Stimulated activated effector memory CD8-positive, alpha-beta T cell treated with anti-CD3 and anti-CD28 coated beads, Interleukin-12 subunit alpha, Interleukin-12 subunit beta, amount 100 ng/mL, for 72 hours (primary cell): ENCODE measurements at regions not wholly inside any gene's neighbourhood (a gene's known extent, or its start where the extent isn't known, plus 50 kb on each side); places are given as distances from the start of the nearest gene placed in this dataset.

Experiments
- ATAC-seq: fragments of 150-1000 bp; cut with Tn5 transposase; 2 replicates; pipeline ENCODE4 v1.10.0; 2021
- DNase-seq, 2 donors: peaks; one replicate each; pipeline ENCODE4 v3.0.0; 2021 to 2022; ENCODE audit warnings: low spot score in 2 of 2
- H3K27ac Mint-ChIP-seq: one replicate; pipeline ENCODE4 v1.8.0; 2022; ENCODE audit warnings: mild to moderate bottlenecking, mixed read lengths
- H3K36me3 Mint-ChIP-seq: one replicate; pipeline ENCODE4 v1.8.0; 2022; ENCODE audit warnings: mild to moderate bottlenecking, mixed read lengths
- H3K4me1 Mint-ChIP-seq: one replicate; pipeline ENCODE4 v1.8.0; 2022; ENCODE audit warnings: mixed read lengths
- H3K4me3 Mint-ChIP-seq: one replicate; pipeline ENCODE4 v1.8.0; 2022; ENCODE audit warnings: mild to moderate bottlenecking, mixed read lengths
- H3K9me3 Mint-ChIP-seq: one replicate; pipeline ENCODE4 v1.8.0; 2022; ENCODE audit warnings: mixed read lengths

DNA sequence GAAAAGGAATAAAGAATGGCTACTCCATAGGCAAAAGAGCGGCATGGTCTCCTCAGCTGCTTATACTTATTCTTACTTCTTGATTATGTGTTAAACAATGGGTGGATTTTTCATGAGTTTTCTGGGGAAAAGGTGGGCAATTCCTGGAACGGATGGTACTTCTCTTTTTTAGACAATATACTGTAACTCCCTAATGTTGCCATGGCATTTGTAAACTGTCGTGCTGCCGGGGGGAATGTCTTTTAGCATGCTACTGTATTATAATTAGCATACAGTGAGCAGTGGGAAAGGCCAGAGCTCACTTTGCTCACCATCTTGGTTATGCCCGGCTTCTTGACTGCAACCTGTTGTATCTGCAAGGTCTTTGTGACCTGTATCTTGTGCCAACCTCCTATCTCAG lies 372.1 kb upstream of the AKR1E2 start:
- no peak overlapping the region for H3K4me3 Mint-ChIP-seq
- H3K27ac Mint-ChIP-seq, result no peak overlapping the region
- no peaks in the 10 kb centered on the region for H3K9me3 Mint-ChIP-seq
- no peaks in the 10 kb centered on the region for H3K36me3 Mint-ChIP-seq
- DNase-seq, result no peak
- H3K4me1 Mint-ChIP-seq, result no peaks in the 10 kb centered on the region
- ATAC-seq, result no peak

DNA sequence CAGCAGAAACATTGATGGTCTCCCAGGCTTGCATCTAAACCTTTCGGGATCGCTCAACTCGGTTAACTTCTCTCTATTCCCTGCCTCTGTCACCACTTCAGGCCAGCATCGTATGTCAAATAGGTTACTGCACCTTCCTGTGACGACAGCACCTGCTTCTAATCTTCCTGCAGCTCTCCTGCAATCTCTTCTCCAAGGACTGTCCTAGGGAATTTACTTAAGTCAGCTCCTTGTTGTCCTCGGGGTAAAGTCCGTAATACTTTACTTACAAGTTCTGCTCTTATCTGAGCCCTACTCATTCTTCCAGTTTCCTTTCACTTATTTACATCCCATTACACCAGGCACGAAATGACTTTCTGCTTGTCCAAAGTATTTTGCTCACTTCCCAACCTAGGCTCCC lies 372.7 kb upstream of the AKR1E2 start:
- Mint-ChIP-seq H3K36me3 (no peaks in the 10 kb centered on the region), H3K27ac (no peak overlapping the region), H3K9me3 (no peaks in the 10 kb centered on the region), H3K4me3 (no peak overlapping the region), H3K4me1 (no peaks in the 10 kb centered on the region)
- ATAC-seq (no peak), DNase-seq (no peak)

DNA sequence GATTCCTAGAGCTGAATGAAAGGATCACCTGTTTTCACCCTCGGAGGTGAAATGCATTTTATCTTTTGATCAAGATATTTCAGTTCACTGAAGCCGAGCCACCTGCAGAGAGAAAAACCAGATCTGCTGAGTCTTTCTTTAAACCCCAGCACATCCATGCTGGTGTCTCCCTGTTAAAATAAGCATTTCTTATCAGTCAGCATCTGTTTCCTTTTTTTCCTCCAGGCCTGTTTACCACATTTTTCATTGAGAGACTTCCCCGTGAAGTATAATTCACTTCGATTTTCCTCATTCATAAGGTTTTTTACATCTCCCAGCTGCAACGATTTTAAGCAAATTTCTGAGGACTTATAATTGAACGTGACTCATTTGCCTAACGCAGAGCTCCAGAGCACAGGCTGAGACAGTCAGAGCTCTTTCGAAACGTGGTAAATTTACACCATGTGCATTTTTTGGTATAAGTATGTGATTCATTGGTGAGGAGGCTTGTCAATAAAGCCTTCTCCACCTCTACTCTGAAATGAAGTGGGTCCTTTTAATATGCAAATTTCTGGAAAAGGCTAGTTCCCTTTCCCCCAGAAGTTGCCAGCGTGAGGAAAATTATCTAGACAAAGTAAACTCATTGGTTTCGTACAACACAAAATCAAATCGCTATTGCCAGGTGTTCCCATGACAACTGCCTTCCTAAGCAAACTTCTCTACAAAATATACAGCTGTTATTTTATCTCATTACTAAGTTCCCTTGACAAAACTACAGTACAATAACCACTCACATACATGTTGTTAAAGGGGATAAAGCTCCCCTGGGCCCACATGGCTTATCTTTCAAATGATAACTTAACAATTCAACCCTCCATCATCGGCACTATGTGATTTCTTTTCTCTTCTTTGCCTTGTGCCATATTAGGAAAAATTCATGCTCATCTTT lies 374.8 kb upstream of the AKR1E2 start:
- DNase-seq (no peak), ATAC-seq (no peak)
- no peaks in the 10 kb centered on the region for H3K4me1 Mint-ChIP-seq
- H3K27ac Mint-ChIP-seq, result no peak overlapping the region
- no peaks in the 10 kb centered on the region for H3K9me3 Mint-ChIP-seq
- H3K36me3 Mint-ChIP-seq, result no peaks in the 10 kb centered on the region
- H3K4me3 Mint-ChIP-seq, result no peak overlapping the region

DNA sequence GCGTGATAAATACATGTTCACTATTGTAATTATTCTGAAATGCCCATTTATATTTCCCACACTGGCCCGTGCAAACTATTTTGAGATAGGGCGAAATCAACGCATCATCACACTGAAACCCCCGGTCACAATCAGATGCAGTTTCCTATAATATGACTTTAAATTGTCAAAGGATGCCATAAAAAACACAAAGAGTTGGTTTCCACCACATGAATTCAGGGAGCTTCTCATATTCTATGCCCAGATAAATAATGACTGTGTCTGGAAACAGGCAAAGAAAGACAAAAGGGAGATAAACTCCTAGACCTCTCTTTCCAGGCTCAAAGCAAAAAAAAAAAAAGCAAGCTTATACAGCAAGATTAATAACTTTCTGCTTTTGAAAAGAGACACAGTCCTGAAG lies 375.8 kb upstream of the AKR1E2 start:
- no peaks in the 10 kb centered on the region for H3K36me3 Mint-ChIP-seq
- peaks cover 3% of the 10 kb centered on the region for H3K9me3 Mint-ChIP-seq
- DNase-seq (no peak), ATAC-seq (no peak)
- no peaks in the 10 kb centered on the region for H3K4me1 Mint-ChIP-seq
- H3K27ac Mint-ChIP-seq, result no peak overlapping the region
- no peak overlapping the region for H3K4me3 Mint-ChIP-seq

DNA sequence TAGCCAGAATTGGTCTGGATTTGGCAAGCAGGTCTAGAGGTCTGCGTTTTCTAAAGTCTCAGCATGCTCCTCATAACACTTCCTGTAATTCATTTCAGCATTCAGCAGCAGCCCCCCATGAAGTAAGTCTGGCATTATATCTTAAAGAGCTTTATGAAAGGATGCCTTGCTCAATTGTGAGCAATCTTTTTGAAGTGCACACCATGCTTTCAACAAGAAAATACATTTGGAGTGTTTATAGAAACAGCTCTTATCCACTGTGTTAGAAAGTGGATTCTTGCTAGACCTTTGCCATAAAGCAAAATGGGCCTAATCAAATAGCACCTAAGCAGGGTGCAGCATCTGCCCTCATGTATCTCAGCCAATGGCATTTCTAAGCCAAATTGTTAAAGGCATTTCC lies 378.0 kb upstream of the AKR1E2 start:
- no peak for ATAC-seq
- no peak for DNase-seq

DNA sequence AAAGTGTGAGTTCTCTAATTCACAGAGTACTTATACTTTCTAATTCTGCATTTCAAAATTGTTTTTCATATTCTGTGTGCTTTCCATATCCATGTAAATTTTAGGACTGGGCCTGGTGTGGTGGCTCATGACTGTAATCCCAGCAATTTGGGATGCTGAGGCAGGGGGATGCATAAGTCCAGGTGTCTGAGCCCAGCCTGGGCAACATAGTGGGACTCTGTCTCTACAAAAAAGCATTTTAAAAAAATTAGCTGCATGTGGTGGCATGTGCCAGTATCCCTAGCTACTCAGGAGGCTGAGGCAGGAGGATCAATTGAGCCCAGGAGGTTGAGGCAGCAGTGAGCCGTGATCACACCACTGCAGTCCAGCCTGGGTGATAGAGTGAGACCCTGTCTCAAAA lies 382.6 kb upstream of the AKR1E2 start:
- Mint-ChIP-seq H3K27ac (no peak overlapping the region), H3K36me3 (no peaks in the 10 kb centered on the region), H3K4me3 (no peak overlapping the region), H3K4me1 (no peaks in the 10 kb centered on the region), H3K9me3 (peaks cover 16% of the 10 kb centered on the region)
- ATAC-seq, result no peak
- no peak for DNase-seq

More for the DNA sequence above, 378.0 kb upstream of the AKR1E2 start:
- H3K27ac Mint-ChIP-seq, result no peak overlapping the region
- H3K9me3 Mint-ChIP-seq, result peaks cover 10% of the 10 kb centered on the region
- H3K4me1 Mint-ChIP-seq, result no peaks in the 10 kb centered on the region
- no peak overlapping the region for H3K4me3 Mint-ChIP-seq
- no peaks in the 10 kb centered on the region for H3K36me3 Mint-ChIP-seq

DNA sequence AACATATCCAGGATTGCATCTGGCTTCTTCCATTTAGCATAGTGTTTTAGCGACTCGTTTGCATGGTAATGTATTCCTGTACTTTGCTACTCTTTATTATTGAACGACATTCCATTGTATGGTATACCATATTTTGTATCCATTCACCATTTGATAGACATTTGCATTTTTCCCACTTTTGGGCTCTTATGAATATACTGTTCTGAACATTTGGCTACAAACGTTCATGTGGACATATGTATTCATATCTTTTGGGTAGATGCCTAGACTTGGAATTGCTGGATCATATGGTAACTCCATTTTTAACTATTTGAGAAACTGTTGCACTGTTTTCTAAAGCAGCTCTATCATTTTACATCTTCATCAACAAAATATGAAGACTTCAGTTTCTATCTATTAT lies 383.7 kb upstream of the AKR1E2 start:
- Mint-ChIP-seq H3K9me3 (peaks cover 16% of the 10 kb centered on the region), H3K27ac (no peak overlapping the region), H3K36me3 (no peaks in the 10 kb centered on the region), H3K4me3 (no peak overlapping the region), H3K4me1 (no peaks in the 10 kb centered on the region)
- DNase-seq (no peak), ATAC-seq (no peak)

DNA sequence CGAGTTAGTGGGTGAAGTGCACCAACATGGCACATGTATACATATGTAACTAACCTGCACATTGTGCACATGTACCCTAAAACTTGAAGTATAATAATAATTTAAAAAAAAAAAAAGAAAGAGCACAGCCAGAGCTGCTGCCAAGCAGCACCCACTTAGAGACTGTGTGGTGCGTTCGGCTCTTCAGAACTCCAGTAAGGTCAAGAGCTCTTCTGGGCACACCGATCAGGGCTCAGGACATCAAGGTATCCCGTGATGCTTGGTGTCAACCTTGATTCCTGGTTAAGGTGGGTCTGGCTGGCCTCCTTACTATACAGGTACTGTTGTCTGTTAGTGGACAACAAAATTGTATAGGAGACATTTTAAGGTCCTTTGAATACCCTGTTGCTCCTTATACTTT lies 385.7 kb upstream of the AKR1E2 start:
- no peak overlapping the region for H3K27ac Mint-ChIP-seq
- no peaks in the 10 kb centered on the region for H3K4me1 Mint-ChIP-seq
- ATAC-seq, result no peak
- H3K4me3 Mint-ChIP-seq, result no peak overlapping the region
- H3K9me3 Mint-ChIP-seq, result peaks cover 13% of the 10 kb centered on the region
- no peaks in the 10 kb centered on the region for H3K36me3 Mint-ChIP-seq
- DNase-seq, result no peak

DNA sequence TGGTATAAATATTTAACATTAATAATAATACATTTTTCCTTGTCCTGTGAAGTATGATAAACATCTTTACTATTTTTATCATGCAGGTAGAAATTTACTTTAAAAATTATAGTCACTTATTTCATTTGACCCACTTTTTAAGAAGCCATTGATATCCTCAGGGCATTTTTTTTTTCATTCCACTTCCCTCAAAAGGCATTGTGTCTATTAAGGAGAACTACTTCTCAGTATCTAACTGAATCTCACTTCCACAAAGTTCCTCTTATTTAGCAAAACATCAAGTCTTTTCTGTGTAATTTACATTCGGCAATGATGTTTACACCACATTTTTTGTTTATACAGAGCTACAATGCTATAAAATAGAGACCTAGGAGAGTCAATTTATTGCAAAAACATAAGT lies 388.2 kb upstream of the AKR1E2 start:
- Mint-ChIP-seq H3K36me3 (no peaks in the 10 kb centered on the region), H3K4me1 (no peaks in the 10 kb centered on the region), H3K27ac (no peak overlapping the region), H3K4me3 (no peak overlapping the region), H3K9me3 (peaks cover 6% of the 10 kb centered on the region)
- ATAC-seq (no peak), DNase-seq (no peak)

DNA sequence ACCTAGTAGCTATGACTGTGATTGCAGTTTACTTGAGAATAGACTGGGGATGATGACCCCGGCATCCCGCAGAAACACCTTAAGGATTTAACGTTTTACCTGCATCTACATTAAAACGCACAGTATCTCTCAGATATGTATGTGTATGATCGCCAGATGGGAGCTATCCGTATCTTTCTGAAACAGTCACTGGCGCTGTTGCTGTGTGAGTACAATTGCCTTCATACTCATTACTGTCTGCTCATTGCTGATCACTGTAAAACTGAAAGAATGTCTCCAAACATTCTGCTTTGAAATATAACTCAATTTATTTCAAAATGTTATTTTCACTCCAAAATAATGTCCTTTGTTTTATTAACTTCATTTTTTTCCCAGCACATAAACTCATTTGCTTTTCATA lies 388.9 kb upstream of the AKR1E2 start:
- no peaks in the 10 kb centered on the region for H3K36me3 Mint-ChIP-seq
- H3K4me1 Mint-ChIP-seq, result no peaks in the 10 kb centered on the region
- no peak overlapping the region for H3K4me3 Mint-ChIP-seq
- DNase-seq (no peak), ATAC-seq (no peak)
- H3K9me3 Mint-ChIP-seq, result peaks cover under 1% of the 10 kb centered on the region
- H3K27ac Mint-ChIP-seq, result no peak overlapping the region

DNA sequence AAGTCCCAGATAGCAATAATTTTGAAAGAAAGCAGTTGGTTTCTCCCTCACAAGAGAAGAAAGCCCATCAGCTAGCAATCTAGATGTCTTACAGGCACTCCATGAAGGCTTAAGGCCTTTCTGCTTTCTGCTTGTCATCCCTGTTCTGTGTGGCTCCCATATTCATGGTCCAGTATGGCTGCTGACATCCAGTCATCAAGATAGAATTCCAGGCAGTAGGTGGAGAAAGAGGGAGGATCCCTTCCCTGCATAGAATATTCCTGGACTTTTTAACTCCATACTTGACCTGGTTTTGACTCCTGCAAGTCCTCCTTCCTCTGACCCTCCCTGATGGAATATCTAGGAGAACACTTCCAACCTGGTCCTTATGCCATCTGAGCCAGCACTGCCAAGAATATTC lies 389.9 kb upstream of the AKR1E2 start:
- Mint-ChIP-seq H3K4me3 (no peak overlapping the region), H3K4me1 (no peaks in the 10 kb centered on the region), H3K9me3 (no peaks in the 10 kb centered on the region), H3K27ac (no peak overlapping the region), H3K36me3 (no peaks in the 10 kb centered on the region)
- no peak for DNase-seq
- ATAC-seq, result no peak

DNA sequence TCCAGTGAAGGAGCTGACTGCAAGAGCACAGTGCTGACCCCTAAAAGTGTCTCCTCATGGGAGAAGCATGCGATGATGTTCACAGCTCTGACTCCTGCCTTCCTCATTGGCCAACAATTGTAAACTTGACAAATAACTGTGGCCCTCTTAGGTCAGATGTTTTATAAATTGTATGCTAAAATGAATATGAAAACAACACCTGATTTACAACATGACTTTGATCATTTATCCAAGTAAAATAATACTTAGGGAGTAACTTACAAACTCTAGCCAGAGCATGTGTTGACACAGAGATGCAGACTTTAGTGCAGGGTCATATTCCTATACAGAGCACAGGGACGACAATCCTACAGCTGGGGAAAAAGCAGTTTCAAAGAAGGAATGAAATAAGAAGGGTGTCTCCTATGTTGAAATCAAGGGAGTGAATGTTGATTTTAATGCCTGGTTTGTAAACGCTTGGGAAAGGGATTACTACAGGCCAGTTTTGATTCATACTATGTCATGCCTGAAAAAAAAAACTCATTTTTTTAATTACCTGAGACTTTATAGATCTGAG lies 391.4 kb upstream of the AKR1E2 start:
- Mint-ChIP-seq H3K36me3 (no peaks in the 10 kb centered on the region), H3K9me3 (no peaks in the 10 kb centered on the region), H3K4me1 (no peaks in the 10 kb centered on the region), H3K27ac (no peak overlapping the region), H3K4me3 (no peak overlapping the region)
- no peak for DNase-seq
- no peak for ATAC-seq

DNA sequence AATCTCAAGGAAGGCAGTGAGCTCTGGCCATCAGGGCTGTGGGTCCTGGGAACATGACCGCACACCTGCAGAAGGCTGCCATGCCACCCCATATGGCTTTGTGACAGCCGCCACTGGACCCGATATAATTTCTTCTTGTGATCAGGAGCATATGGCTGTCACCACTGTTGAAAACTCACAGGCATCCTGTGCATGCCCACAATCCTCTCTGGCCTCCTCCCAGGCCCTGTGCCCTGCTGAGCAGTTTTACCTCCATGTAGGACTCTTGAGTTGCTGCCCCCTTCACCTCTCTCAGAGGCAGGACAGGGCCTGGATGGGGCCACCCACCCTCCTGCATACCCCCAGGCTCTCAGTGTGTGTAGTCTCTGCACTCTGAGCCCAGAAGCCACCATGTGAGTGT lies 391.9 kb upstream of the AKR1E2 start:
- Mint-ChIP-seq H3K4me1 (no peaks in the 10 kb centered on the region), H3K36me3 (no peaks in the 10 kb centered on the region), H3K4me3 (no peak overlapping the region), H3K9me3 (no peaks in the 10 kb centered on the region), H3K27ac (no peak overlapping the region)
- no peak for DNase-seq
- no peak for ATAC-seq

DNA sequence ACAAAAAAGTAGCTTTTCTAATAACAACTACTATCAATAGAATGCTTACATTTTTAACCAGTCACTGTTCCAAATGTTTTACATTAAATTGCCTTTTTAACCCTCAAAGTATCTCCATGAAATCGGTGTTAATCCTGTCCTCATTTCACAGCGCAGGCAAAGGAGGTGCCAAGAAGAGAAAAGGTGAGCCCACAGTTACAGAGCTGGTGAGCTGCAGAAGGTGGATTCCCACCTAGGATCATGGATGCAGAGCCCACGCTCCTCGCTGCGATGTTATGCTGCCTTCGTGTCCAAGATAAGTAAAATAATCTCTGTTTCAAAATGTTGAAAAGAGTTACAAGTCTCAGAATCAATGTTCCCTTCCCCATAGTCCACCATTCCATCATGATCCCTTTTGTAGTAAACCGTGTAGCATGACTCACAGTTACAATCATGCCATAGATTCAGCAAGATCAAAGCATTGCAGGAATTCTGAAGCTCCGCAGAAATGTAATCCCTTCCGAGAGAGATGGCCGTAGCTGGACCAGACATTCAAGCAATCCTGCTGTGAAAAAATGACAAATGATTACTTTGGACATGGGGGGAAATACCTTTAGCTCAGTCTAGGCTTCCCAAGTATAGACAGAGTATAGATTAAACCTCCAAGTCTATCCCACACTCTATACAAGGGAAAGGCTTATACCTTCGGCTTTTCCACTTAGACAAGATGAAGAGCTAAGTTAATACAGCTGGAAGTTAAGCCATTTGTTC lies 394.7 kb upstream of the AKR1E2 start:
- DNase-seq (no peak), ATAC-seq (no peak)
- no peaks in the 10 kb centered on the region for H3K36me3 Mint-ChIP-seq
- H3K9me3 Mint-ChIP-seq, result peaks cover 1% of the 10 kb centered on the region
- no peak overlapping the region for H3K4me3 Mint-ChIP-seq
- H3K4me1 Mint-ChIP-seq, result no peaks in the 10 kb centered on the region
- H3K27ac Mint-ChIP-seq, result no peak overlapping the region

DNA sequence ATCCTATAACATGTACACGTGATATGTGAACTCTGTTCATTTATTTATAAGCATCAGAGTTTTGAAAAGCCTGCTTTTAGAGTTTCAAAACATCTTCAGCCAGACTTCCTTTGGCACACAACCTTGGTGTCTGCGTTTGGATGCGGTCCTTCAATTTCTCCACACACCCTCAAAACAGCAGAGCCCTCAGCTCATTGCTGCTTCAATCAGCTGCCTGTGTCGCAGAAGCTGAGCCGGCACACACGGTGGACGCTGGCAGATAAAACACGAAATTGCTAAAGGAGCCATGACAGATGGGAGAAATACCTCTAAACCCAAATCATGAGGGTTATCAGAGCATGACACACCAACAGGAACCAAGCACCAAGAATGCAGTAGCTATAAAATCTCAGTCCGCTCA lies 396.4 kb upstream of the AKR1E2 start:
- Mint-ChIP-seq H3K27ac (no peak overlapping the region), H3K4me3 (no peak overlapping the region), H3K4me1 (no peaks in the 10 kb centered on the region), H3K9me3 (peaks cover 5% of the 10 kb centered on the region), H3K36me3 (no peaks in the 10 kb centered on the region)
- DNase-seq, result no peak
- ATAC-seq, result no peak

DNA sequence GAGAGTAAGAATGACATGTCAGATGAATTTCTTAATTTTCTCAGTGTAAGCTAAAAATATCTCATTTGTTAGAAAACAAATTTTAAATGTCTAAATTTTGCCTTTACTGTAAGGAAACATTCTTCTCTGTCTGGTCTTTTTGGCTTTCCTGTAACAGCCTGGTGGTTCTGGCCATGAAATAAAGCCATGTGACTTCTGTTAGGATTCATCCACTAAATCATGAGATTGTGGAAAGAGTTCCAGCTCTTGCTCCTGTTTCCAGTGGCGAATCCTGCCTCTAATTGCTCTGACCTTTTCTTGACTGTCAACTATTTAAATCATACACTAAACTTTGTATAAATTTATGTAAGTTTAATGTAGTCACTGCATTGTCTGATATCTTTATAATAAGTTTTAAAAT lies 398.5 kb upstream of the AKR1E2 start:
- no peak for DNase-seq
- Mint-ChIP-seq H3K36me3 (no peaks in the 10 kb centered on the region), H3K9me3 (peaks cover 5% of the 10 kb centered on the region), H3K4me1 (no peaks in the 10 kb centered on the region), H3K4me3 (no peak overlapping the region), H3K27ac (no peak overlapping the region)
- no peak for ATAC-seq
